GM23248 (cell line): ENCODE measurements at regions not wholly inside any gene's neighbourhood (a gene's known extent, or its start where the extent isn't known, plus 50 kb on each side); places are given as distances from the start of the nearest gene placed in this dataset.

Experiments
- EZH2 ChIP-seq: fragments of 200-600 bp; sonication (generic); IDR thresholded peaks from 2 replicates; pipeline ENCODE4 v1.6.1; 2018; ENCODE audit warnings: antibody characterized with exemption, mild to moderate bottlenecking; ENCODE audit not compliant: insufficient read depth, poor library complexity, severe bottlenecking
- EZH2phosphoT487 ChIP-seq: fragments of 200-600 bp; sonication (generic); IDR thresholded peaks from 2 replicates; pipeline ENCODE4 v1.6.1; 2018; ENCODE audit warnings: antibody characterized with exemption, moderate library complexity, mild to moderate bottlenecking, low read depth; ENCODE audit not compliant: insufficient read depth

DNA sequence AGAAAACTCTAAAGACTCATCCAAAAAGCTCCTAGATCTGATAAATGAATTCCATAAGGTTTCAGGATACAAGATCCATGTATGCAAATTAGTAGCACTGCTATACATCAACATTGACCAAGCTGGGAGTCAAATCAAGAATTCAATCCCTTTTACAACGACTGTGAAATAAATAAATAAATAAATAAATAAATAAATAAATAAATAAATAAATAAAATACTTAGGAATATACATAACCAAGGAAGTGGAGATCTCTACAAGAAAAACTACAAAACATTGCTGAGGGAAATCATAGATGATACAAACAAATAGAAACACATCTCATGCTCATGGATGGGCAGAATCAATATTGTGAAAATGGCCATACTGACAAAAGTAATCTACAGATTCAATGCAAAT is 132.0 kb upstream of the NRSN1 start:
- TF ChIP-seq EZH2phosphoT487 (no peak), EZH2 (no peak)
